ENCODE measurements at regions not wholly inside any gene's neighbourhood (a gene's known extent, or its start where the extent isn't known, plus 50 kb on each side); places are given as distances from the start of the nearest gene placed in this dataset.

DNA sequence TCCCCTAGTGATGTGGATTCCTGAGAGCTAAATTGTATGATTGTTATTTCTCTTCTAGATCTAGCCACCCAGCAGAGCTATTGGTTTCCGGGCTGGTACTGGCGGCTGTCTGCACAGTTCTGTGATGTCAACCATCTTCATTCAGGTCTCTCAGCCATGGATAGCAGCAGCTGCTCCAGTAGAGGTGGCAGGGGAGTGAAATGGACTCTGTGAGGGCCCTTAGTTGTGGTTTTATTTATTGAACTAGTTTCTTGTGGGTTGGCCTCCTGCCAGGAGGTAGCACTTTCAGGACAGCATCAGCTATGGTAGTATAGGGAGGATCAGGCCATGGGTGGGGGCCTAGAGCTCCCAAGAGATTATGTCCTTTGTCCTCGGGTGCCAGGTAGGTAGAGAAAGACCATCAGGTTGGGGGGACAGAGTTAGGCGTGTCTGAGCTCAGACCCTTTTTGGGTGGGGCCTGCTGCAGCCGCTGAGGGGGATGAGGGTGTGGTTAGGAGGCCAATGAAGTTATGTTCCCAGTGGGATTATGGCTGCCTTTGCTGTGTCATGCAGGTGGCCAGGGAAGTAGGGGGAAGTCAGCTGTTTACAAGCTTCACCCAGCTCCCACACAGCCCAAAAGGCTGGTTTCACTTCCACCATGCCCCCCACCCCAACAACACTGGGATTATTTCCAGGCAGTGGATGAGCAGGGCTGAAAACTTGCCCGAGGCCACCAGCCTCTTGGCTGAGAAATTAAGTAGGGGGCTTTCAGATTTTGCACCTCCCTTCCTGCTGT is 55.1 kb upstream of the RGS4 start:
- peaks cover 0 to 2% of the 10 kb centered on the region in 2 donors for H3K9me3 ChIP-seq (ENCODE audit: control insufficient read depth in 2 of 2, insufficient read depth in 1 of 2, low read depth in 1 of 2, low read length in 1 of 2)
- no peaks in the 10 kb centered on the region for H3K27me3 ChIP-seq (ENCODE audit: control insufficient read depth in 1 of 2, insufficient read depth in 2 of 2, low read length in 2 of 2)
- H3K36me3 ChIP-seq (ENCODE audit: control insufficient read depth in 2 of 2, insufficient read depth in 2 of 2, low read length in 1 of 2) = no peaks in the 10 kb centered on the region
- WGBS, 2 donors = 75 to 76% methylated on average over 6 of the region's 6 CpGs
- H3K4me3 ChIP-seq (ENCODE audit: low read depth in 1 of 2, low read length in 2 of 2) = no peak overlapping the region
- H3K4me1 ChIP-seq (ENCODE audit: control insufficient read depth in 2 of 2, insufficient read depth in 2 of 2, low read length in 1 of 2) = no peaks in the 10 kb centered on the region
- H3K27ac ChIP-seq (ENCODE audit: low read depth in 2 of 2, low read length in 1 of 2) = no peak overlapping the region

DNA sequence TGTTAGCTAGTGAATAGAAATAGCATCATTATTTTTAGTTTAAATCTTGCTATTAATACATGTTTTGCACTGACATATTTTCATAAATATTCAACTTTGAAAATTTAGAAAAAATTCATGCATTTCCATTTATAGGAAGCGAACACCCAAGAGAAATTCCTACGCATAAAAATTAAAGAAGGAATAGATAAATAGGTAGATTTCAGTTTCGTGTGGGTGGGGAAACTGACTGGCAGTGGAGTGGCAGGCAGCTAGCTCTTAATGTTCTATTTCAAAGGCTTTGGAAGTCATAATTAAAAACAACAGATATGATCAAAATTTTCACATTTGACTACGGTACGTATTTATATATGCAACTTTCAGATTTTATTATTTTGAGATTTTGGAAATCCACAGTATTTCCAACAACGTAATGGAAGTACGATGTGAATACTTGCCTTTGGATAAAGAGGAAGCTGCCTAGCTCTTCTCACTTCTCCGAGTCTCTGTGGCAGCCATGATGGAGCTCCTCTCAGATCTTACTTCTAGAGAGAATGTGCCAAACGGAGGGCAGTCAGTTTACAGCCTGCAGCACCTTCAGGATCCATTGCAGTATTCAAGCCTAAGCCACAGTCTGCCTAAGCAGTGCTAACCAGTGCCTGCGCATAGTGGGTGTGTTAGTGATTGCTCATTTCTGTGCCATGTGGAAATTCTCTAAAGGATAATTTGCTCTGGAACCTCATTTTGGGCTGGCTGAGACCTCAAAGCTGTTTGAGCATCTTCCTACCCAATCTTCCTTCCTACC is 62.9 kb upstream of the RGS4 start:
- Histone ChIP-seq H3K36me3 (ENCODE audit: control insufficient read depth in 2 of 2, insufficient read depth in 2 of 2, low read length in 1 of 2) (no peaks in the 10 kb centered on the region), H3K9me3 (ENCODE audit: control insufficient read depth in 2 of 2, insufficient read depth in 1 of 2, low read depth in 1 of 2, low read length in 1 of 2) (no peaks in the 10 kb centered on the region), H3K27me3 (ENCODE audit: control insufficient read depth in 1 of 2, insufficient read depth in 2 of 2, low read length in 2 of 2) (no peaks in the 10 kb centered on the region), H3K4me1 (ENCODE audit: control insufficient read depth in 2 of 2, insufficient read depth in 2 of 2, low read length in 1 of 2) (no peaks in the 10 kb centered on the region), H3K4me3 (ENCODE audit: low read depth in 1 of 2, low read length in 2 of 2) (no peak overlapping the region), H3K27ac (ENCODE audit: low read depth in 2 of 2, low read length in 1 of 2) (no peak overlapping the region)
- WGBS, 2 donors = 89 to 91% methylated on average over 10 of the region's 10 CpGs

DNA sequence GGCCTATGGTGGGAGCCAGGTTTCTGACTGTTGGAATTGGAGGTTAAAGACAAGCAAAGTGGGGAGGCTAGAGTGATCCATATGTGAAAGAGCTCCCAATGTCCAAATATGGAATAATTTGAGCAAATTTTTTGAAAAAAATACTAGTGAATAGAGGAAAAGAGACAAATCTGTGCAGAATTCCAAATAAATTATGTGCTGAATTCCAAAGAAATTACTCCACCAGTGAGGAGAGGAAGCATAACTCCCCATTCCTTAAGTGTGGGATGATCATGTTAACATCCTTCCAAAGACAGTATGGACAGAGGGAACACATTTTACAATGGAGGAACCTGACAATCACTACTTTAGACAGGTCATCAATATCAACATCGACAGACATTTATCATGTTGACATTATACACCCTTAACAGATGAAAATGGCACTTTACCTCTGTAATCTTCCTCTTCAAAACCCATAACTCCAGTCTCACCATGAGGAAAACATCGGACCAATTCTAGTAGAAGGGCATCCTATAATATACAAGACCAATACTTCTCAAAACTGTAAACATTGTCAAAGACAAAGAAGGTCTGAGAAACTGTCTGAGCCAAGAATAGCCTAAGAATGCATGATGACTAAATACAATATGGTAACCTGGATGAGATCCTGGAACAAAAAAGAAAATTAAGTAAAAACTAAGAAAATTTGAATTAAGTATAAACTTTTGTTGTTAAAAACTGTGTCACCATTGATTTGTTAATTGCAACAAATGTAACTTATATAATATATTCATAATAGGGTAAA is 71.5 kb upstream of the RGS4 start:
- H3K27me3 ChIP-seq (ENCODE audit: control insufficient read depth in 1 of 2, insufficient read depth in 2 of 2, low read length in 2 of 2) = no peaks in the 10 kb centered on the region
- 79 to 89% methylated on average over 2 of the region's 2 CpGs for WGBS, 2 donors
- no peaks in the 10 kb centered on the region for H3K4me1 ChIP-seq (ENCODE audit: control insufficient read depth in 2 of 2, insufficient read depth in 2 of 2, low read length in 1 of 2)
- no peak overlapping the region for H3K4me3 ChIP-seq (ENCODE audit: low read depth in 1 of 2, low read length in 2 of 2)
- no peaks in the 10 kb centered on the region for H3K36me3 ChIP-seq (ENCODE audit: control insufficient read depth in 2 of 2, insufficient read depth in 2 of 2, low read length in 1 of 2)
- no peak overlapping the region for H3K27ac ChIP-seq (ENCODE audit: low read depth in 2 of 2, low read length in 1 of 2)
- no peaks in the 10 kb centered on the region for H3K9me3 ChIP-seq (ENCODE audit: control insufficient read depth in 2 of 2, insufficient read depth in 1 of 2, low read depth in 1 of 2, low read length in 1 of 2)

DNA sequence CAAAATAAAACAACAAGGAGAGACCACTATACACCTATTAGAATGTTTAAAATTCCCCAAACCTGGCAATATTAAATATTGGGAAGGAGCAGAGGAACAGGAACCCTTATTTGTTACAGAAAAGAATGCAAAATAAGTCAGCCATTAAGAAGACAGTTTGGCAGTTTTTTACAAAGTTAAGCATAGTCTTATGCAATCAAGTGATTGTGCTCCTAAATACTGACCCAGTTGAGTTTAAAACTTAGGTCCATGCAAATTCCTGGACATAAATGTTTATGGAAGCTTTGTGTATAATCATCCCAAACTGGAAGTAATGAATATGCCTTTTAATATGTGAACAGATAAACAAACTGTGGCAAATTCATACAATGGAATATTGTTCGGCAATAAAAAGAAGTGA is 72.9 kb upstream of the RGS4 start:
- Histone ChIP-seq H3K9me3 (ENCODE audit: control insufficient read depth in 2 of 2, insufficient read depth in 1 of 2, low read depth in 1 of 2, low read length in 1 of 2) (no peaks in the 10 kb centered on the region), H3K4me3 (ENCODE audit: low read depth in 1 of 2, low read length in 2 of 2) (no peak overlapping the region), H3K36me3 (ENCODE audit: control insufficient read depth in 2 of 2, insufficient read depth in 2 of 2, low read length in 1 of 2) (no peaks in the 10 kb centered on the region), H3K27me3 (ENCODE audit: control insufficient read depth in 1 of 2, insufficient read depth in 2 of 2, low read length in 2 of 2) (no peaks in the 10 kb centered on the region), H3K27ac (ENCODE audit: low read depth in 2 of 2, low read length in 1 of 2) (no peak overlapping the region), H3K4me1 (ENCODE audit: control insufficient read depth in 2 of 2, insufficient read depth in 2 of 2, low read length in 1 of 2) (no peaks in the 10 kb centered on the region)
- 93 to 98% methylated on average over 1 of the region's 1 CpG for WGBS, 2 donors

DNA sequence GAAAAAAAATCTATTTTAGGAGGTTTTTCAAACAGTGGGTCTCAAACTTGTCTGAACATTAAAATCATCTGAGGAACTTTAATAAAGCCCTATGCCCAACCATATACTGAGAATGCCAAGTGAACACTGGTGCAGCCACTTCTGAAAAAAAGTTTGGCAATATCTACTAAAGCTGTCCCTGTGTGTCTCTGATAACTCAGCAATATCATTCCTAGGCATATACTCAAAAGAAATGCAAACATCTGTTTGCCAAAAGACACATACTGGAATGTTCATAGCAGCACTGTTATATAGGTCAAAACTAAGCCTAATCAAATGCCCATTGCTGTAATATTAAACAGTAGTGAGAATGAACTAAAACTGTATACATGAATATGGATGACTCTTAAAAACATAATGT is 74.2 kb upstream of the RGS4 start:
- Histone ChIP-seq H3K4me3 (ENCODE audit: low read depth in 1 of 2, low read length in 2 of 2) (no peak overlapping the region), H3K36me3 (ENCODE audit: control insufficient read depth in 2 of 2, insufficient read depth in 2 of 2, low read length in 1 of 2) (no peaks in the 10 kb centered on the region), H3K4me1 (ENCODE audit: control insufficient read depth in 2 of 2, insufficient read depth in 2 of 2, low read length in 1 of 2) (no peaks in the 10 kb centered on the region), H3K27ac (ENCODE audit: low read depth in 2 of 2, low read length in 1 of 2) (no peak overlapping the region), H3K27me3 (ENCODE audit: control insufficient read depth in 1 of 2, insufficient read depth in 2 of 2, low read length in 2 of 2) (no peaks in the 10 kb centered on the region), H3K9me3 (ENCODE audit: control insufficient read depth in 2 of 2, insufficient read depth in 1 of 2, low read depth in 1 of 2, low read length in 1 of 2) (no peaks in the 10 kb centered on the region)

DNA sequence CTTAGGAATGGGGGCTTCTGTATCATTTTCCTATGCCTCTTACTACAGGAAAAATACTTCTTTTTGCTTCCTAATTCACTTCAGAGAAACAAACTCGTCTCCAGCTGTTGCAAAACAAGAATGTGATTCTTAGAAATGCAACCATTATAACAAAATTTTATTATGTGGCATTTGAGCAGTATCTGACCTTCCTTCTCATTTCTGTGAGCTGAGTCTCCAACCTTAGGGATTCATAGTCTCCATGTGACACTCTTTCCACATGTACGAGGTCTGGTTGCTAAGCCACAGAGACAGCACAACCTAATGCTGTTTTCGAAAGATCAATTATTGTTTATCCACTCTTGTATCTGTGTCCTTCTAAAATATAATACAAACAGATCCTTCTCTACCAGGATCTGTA is 75.3 kb upstream of the RGS4 start:
- WGBS, 2 donors = 49 to 81% methylated on average over 3 of the region's 3 CpGs
- H3K9me3 ChIP-seq (ENCODE audit: control insufficient read depth in 2 of 2, insufficient read depth in 1 of 2, low read depth in 1 of 2, low read length in 1 of 2) = no peaks in the 10 kb centered on the region
- H3K27ac ChIP-seq (ENCODE audit: low read depth in 2 of 2, low read length in 1 of 2) = no peak overlapping the region
- H3K4me1 ChIP-seq (ENCODE audit: control insufficient read depth in 2 of 2, insufficient read depth in 2 of 2, low read length in 1 of 2) = no peaks in the 10 kb centered on the region
- H3K27me3 ChIP-seq (ENCODE audit: control insufficient read depth in 1 of 2, insufficient read depth in 2 of 2, low read length in 2 of 2) = no peaks in the 10 kb centered on the region
- H3K36me3 ChIP-seq (ENCODE audit: control insufficient read depth in 2 of 2, insufficient read depth in 2 of 2, low read length in 1 of 2) = no peaks in the 10 kb centered on the region
- no peak overlapping the region for H3K4me3 ChIP-seq (ENCODE audit: low read depth in 1 of 2, low read length in 2 of 2)

DNA sequence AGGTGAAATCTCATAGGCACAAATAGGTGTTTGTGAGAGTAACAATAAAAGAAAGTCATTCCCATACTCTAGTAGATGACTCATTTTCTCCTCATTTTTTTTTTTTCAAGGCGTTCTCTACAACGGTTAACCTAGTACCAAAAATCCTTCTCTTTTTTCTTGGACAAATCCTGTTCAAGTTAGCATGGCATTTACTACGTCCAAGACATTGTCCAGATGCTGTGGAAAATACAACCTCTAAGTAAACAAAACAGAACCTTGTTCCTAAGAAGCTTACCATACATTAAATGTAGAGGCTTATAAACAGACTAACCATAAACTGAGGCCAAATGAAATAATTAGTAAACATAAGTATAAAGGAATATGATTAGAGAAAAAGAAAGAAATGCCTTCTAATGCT is 76.2 kb upstream of the RGS4 start:
- Histone ChIP-seq H3K9me3 (ENCODE audit: control insufficient read depth in 2 of 2, insufficient read depth in 1 of 2, low read depth in 1 of 2, low read length in 1 of 2) (no peaks in the 10 kb centered on the region), H3K4me3 (ENCODE audit: low read depth in 1 of 2, low read length in 2 of 2) (no peak overlapping the region), H3K27me3 (ENCODE audit: control insufficient read depth in 1 of 2, insufficient read depth in 2 of 2, low read length in 2 of 2) (no peaks in the 10 kb centered on the region), H3K4me1 (ENCODE audit: control insufficient read depth in 2 of 2, insufficient read depth in 2 of 2, low read length in 1 of 2) (no peaks in the 10 kb centered on the region), H3K27ac (ENCODE audit: low read depth in 2 of 2, low read length in 1 of 2) (no peak overlapping the region), H3K36me3 (ENCODE audit: control insufficient read depth in 2 of 2, insufficient read depth in 2 of 2, low read length in 1 of 2) (no peaks in the 10 kb centered on the region)
- 68 to 74% methylated on average over 3 of the region's 3 CpGs for WGBS, 2 donors

DNA sequence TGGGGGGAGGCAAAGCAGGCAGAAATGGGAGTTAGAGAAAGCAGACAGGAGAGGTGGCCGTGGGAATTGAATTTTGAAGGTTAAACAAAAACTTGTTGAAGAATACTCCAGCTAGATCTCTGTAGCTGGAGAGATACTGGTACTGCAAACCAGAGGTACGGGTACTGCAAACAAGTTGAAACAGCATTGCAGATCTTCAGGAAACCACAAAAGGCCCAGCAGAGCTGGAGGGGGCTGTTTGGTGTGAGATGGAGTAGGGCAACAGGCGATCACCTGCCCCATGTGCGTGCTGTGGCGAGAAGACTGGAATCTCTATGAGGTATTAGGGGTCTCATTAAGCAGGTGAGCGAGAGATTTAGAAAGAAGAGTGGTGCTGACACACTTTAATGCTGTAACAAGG is 77.7 kb upstream of the RGS4 start:
- 75 to 80% methylated on average over 6 of the region's 6 CpGs for WGBS, 2 donors
- Histone ChIP-seq H3K9me3 (ENCODE audit: control insufficient read depth in 2 of 2, insufficient read depth in 1 of 2, low read depth in 1 of 2, low read length in 1 of 2) (no peaks in the 10 kb centered on the region), H3K27me3 (ENCODE audit: control insufficient read depth in 1 of 2, insufficient read depth in 2 of 2, low read length in 2 of 2) (no peaks in the 10 kb centered on the region), H3K4me1 (ENCODE audit: control insufficient read depth in 2 of 2, insufficient read depth in 2 of 2, low read length in 1 of 2) (no peaks in the 10 kb centered on the region), H3K4me3 (ENCODE audit: low read depth in 1 of 2, low read length in 2 of 2) (no peak overlapping the region), H3K36me3 (ENCODE audit: control insufficient read depth in 2 of 2, insufficient read depth in 2 of 2, low read length in 1 of 2) (no peaks in the 10 kb centered on the region), H3K27ac (ENCODE audit: low read depth in 2 of 2, low read length in 1 of 2) (no peak overlapping the region)

DNA sequence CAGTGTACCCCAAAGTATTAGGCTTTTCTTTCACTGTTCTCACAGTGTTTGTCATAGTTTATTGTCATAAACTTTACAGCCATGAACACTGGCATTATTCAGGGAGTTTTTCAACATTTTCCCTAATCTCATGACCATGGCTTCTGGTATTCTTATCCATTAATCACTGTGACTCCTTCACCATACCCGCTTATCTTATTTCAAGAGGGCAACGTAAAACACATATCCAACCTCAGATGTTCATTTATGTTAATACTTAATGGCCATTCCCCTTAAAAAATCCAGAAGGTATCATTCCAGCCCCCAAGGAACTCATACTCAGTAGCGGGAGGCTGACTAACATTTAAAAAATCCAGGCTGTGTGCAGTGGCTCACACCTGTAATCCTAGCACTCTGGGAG is 78.5 kb upstream of the RGS4 start:
- H3K27ac ChIP-seq (ENCODE audit: low read depth in 2 of 2, low read length in 1 of 2) = no peak overlapping the region
- H3K4me3 ChIP-seq (ENCODE audit: low read depth in 1 of 2, low read length in 2 of 2) = no peak overlapping the region
- H3K9me3 ChIP-seq (ENCODE audit: control insufficient read depth in 2 of 2, insufficient read depth in 1 of 2, low read depth in 1 of 2, low read length in 1 of 2) = no peaks in the 10 kb centered on the region
- H3K4me1 ChIP-seq (ENCODE audit: control insufficient read depth in 2 of 2, insufficient read depth in 2 of 2, low read length in 1 of 2) = no peaks in the 10 kb centered on the region
- no peaks in the 10 kb centered on the region for H3K27me3 ChIP-seq (ENCODE audit: control insufficient read depth in 1 of 2, insufficient read depth in 2 of 2, low read length in 2 of 2)
- 90 to 92% methylated on average over 3 of the region's 3 CpGs for WGBS, 2 donors
- no peaks in the 10 kb centered on the region for H3K36me3 ChIP-seq (ENCODE audit: control insufficient read depth in 2 of 2, insufficient read depth in 2 of 2, low read length in 1 of 2)
